DOHH2 (cell line): ENCODE measurements at regions not wholly inside any gene's neighbourhood (a gene's known extent, or its start where the extent isn't known, plus 50 kb on each side); places are given as distances from the start of the nearest gene placed in this dataset.

Experiments used
- H3F3A ChIP-seq: fragments of 200-600 bp; sonication (generic), shearing (Covaris generic); 2 replicates; pipeline ENCODE4 v1.6.0; 2016; ENCODE audit warnings: antibody characterized with exemption, mild to moderate bottlenecking; ENCODE audit not compliant: control insufficient read depth, insufficient read depth
- H3K27ac ChIP-seq: fragments of 200-600 bp; sonication (generic); 2 replicates; pipeline ENCODE4 v1.5.1; 2014; ENCODE audit warnings: low read depth, mild to moderate bottlenecking, low read length, moderate library complexity
- H3K27me3 ChIP-seq: fragments of 200-600 bp; sonication (generic); 2 replicates; pipeline ENCODE4 v1.6.1; 2014; ENCODE audit warnings: mild to moderate bottlenecking, low read length, mixed read lengths; ENCODE audit not compliant: control insufficient read depth
- H3K36me3 ChIP-seq: fragments of 200-600 bp; sonication (generic); 2 replicates; pipeline ENCODE4 v1.6.1; 2014; ENCODE audit warnings: mild to moderate bottlenecking, low read length, moderate library complexity, mixed read lengths; ENCODE audit not compliant: control insufficient read depth
- H3K4me1 ChIP-seq: fragments of 200-600 bp; sonication (generic); 2 replicates; pipeline ENCODE4 v1.6.1; 2014; ENCODE audit warnings: mild to moderate bottlenecking, low read length, mixed read lengths; ENCODE audit not compliant: control insufficient read depth
- H3K4me2 ChIP-seq: fragments of 200-600 bp; sonication (generic); 2 replicates; pipeline ENCODE4 v1.6.0; 2014; ENCODE audit warnings: mild to moderate bottlenecking, low read length, moderate library complexity
- H3K4me3 ChIP-seq: fragments of 200-600 bp; sonication (generic); 2 replicates; pipeline ENCODE4 v1.5.1; 2014; ENCODE audit warnings: mild to moderate bottlenecking, low read length, mixed read lengths
- H3K79me2 ChIP-seq: fragments of 200-600 bp; sonication (generic); 2 replicates; pipeline ENCODE4 v1.6.1; 2014; ENCODE audit warnings: mild to moderate bottlenecking, low read length, mixed read lengths; ENCODE audit not compliant: control insufficient read depth
- H3K9me2 ChIP-seq: fragments of 200-600 bp; sonication (generic); replicated peaks from 2 replicates; pipeline ENCODE4 v1.6.1; 2014; ENCODE audit warnings: mild to moderate bottlenecking, low read length, mixed read lengths; ENCODE audit not compliant: control insufficient read depth
- H3K9me3 ChIP-seq: fragments of 200-600 bp; sonication (generic); 2 replicates; pipeline ENCODE4 v1.6.1; 2014; ENCODE audit warnings: antibody characterized with exemption, low read length, mixed read lengths; ENCODE audit not compliant: control insufficient read depth, insufficient read depth
- H4K20me1 ChIP-seq: fragments of 200-600 bp; sonication (generic); 2 replicates; pipeline ENCODE4 v1.6.0; 2014; ENCODE audit warnings: low read depth, mild to moderate bottlenecking, antibody characterized with exemption, low read length, moderate library complexity; ENCODE audit not compliant: control insufficient read depth, insufficient read depth
- EZH2phosphoT487 ChIP-seq: fragments of 200-600 bp; sonication (generic); IDR thresholded peaks from 2 replicates; pipeline ENCODE4 v1.6.1; 2017; ENCODE audit warnings: borderline replicate concordance, mild to moderate bottlenecking, antibody characterized with exemption, low read length, moderate library complexity, mixed read lengths
- TF ChIP-seq, protein P1 (sequence below): fragments of 200-600 bp; sonication (generic); IDR thresholded peaks from one replicate; pipeline ENCODE4 v1.5.1; 2014; ENCODE audit warnings: antibody characterized with exemption, mild to moderate bottlenecking, low read depth, low read length; ENCODE audit not compliant: poor library complexity, severe bottlenecking

DNA sequence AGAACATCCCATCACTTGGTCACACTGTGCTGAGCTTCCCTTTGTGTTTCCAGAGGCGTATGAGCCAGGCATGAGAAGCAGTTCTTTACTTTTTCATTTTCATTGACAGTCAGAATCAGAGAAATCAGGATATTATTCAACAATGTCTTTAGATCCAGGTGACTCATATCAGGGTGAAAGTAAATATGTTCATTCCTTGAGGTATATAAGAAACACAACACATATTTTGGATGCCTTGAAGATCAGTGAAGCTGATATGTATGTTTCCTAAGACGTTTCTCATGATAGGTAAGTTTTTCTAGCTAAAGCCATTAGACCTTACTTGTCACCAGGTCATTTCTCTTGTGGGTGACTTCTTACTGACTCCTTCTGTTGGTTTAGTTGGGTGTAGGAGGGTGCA, 505.6 kb downstream of the CDH26 start:
- Histone ChIP-seq H3F3A (no peaks in the 10 kb centered on the region), H3K9me2 (no peaks in the 10 kb centered on the region), H3K27me3 (no peaks in the 10 kb centered on the region), H3K4me1 (no peaks in the 10 kb centered on the region), H4K20me1 (no peaks in the 10 kb centered on the region), H3K36me3 (no peaks in the 10 kb centered on the region), H3K79me2 (no peaks in the 10 kb centered on the region), H3K9me3 (no peaks in the 10 kb centered on the region), H3K4me2 (no peak overlapping the region), H3K27ac (no peak overlapping the region), H3K4me3 (no peak overlapping the region)
- TF ChIP-seq, protein P1, sequence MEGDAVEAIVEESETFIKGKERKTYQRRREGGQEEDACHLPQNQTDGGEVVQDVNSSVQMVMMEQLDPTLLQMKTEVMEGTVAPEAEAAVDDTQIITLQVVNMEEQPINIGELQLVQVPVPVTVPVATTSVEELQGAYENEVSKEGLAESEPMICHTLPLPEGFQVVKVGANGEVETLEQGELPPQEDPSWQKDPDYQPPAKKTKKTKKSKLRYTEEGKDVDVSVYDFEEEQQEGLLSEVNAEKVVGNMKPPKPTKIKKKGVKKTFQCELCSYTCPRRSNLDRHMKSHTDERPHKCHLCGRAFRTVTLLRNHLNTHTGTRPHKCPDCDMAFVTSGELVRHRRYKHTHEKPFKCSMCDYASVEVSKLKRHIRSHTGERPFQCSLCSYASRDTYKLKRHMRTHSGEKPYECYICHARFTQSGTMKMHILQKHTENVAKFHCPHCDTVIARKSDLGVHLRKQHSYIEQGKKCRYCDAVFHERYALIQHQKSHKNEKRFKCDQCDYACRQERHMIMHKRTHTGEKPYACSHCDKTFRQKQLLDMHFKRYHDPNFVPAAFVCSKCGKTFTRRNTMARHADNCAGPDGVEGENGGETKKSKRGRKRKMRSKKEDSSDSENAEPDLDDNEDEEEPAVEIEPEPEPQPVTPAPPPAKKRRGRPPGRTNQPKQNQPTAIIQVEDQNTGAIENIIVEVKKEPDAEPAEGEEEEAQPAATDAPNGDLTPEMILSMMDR: no peak
- no peak for TF ChIP-seq EZH2phosphoT487

DNA sequence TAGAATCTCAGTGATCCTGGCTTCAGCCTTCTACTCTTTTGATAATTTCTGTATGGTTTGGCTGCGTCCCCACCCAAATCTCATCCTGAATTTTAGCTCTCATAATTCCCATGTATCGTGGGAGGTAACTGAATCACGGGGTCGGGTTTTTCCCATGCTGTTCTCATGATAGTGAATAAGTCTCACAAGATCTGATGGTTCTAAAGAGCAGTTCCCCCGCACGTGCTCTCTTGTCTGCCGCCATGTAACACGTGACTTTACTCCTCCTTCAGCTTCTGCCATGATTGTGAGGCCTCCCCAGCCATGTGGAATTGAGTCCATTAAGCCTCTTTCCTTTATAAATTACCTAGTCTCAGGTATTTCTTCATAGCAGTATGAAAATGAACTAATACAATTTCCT, 507.2 kb downstream of the CDH26 start:
- H3K9me3 ChIP-seq: no peaks in the 10 kb centered on the region
- TF ChIP-seq, protein P1: no peak
- TF ChIP-seq EZH2phosphoT487: no peak
- no peaks in the 10 kb centered on the region for H3K79me2 ChIP-seq
- H3K4me2 ChIP-seq: no peak overlapping the region
- H3K27ac ChIP-seq: no peak overlapping the region
- H3K4me3 ChIP-seq: no peak overlapping the region
- no peaks in the 10 kb centered on the region for H3K36me3 ChIP-seq
- no peaks in the 10 kb centered on the region for H3F3A ChIP-seq
- H4K20me1 ChIP-seq: no peaks in the 10 kb centered on the region
- H3K4me1 ChIP-seq: no peaks in the 10 kb centered on the region
- H3K27me3 ChIP-seq: no peaks in the 10 kb centered on the region
- no peaks in the 10 kb centered on the region for H3K9me2 ChIP-seq

DNA sequence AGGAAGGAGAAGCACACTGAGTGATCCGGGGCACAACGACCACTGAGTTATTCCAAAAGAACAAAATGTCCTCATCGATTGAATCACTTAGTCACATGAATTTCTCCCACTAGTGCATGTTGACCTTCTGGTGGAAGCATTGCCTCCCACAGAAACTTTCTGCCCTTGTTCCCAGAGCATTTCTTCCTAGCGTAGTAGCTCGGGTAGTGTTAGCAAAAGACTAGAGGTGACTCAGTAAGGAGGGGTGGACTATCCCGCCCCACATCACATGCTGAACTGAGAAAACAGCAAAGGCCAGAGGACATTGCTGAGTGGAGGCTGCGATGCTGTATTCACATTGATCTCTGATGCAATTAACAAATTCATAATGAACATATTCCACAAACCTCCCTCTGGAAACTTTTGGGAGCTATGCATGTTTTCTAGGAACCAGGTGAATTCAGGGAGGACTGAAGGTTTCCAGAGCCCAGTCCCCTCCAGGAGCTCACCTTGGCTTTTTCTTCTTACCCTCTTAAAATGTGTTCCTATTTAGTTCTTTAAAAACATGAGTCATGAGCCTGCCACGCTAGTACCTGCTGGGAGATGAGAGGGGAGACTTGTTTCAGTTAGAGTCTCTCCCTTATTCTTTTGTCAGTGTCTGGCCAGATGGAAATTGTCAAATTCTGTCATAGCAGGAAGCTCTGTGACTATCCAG, 507.9 kb downstream of the CDH26 start:
- Histone ChIP-seq H3K9me2 (no peaks in the 10 kb centered on the region), H4K20me1 (no peaks in the 10 kb centered on the region), H3K9me3 (no peaks in the 10 kb centered on the region), H3K79me2 (no peaks in the 10 kb centered on the region), H3K36me3 (no peaks in the 10 kb centered on the region), H3K27me3 (no peaks in the 10 kb centered on the region), H3K27ac (no peak overlapping the region), H3K4me3 (no peak overlapping the region), H3F3A (no peaks in the 10 kb centered on the region), H3K4me1 (no peaks in the 10 kb centered on the region), H3K4me2 (no peak overlapping the region)
- TF ChIP-seq, protein P1: no peak
- TF ChIP-seq EZH2phosphoT487: no peak
